IPS-NIHi7 (cell line): ENCODE measurements at regions not wholly inside any gene's neighbourhood (a gene's known extent, or its start where the extent isn't known, plus 50 kb on each side); places are given as distances from the start of the nearest gene placed in this dataset.

Experiments used
- DNase-seq: peaks from one replicate; pipeline ENCODE4 v3.0.0; 2012; ENCODE audit warnings: mixed read lengths; ENCODE audit errors: extremely low spot score

DNA sequence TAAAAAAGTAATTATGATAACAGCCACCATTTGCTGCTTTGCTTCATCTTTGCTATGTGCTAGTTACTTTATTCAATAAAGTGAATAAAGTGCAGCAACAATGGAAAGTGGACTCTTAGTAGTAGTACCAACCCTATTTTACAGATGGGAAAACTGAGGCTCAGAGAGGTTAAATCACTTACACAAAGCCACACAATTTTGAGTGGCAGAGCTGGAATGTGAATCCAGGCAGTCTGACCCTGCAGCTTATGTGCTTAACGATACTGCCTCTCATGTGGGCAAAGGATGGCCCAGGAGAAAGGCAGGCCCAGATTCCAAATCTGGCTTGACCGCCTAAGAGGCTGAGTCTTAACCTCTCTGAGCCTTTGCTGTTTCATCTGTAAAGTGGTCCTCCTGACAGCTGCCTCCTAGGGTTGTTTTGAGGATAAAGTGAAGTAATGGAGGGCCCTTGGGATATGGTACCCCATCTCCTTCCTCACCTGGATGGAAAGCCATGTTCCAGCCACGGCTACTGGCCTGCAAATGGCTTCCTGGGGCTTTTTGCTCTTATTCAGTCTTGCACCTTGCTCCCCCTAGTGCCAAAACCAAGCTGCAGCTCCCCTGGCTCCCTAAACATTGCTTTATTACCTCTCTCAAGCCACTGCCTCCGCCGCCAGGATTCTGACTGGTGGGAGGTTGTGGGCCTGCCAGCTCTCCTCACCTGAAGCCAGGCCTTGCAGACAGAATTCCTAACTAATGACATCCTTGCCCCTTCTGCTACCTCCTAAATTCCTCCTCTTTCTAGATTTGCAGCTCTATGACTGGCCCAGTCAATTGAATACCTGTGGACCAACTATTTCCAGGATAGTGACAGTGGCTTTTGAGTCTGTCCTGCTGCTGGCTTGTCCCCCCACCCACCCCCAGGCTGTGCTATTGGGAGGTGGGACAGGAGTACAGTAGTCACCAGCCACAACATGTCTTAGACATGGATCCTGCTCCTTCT, 283.3 kb upstream of the PWP1 start:
- DNase-seq, result peak; percentile 82

DNA sequence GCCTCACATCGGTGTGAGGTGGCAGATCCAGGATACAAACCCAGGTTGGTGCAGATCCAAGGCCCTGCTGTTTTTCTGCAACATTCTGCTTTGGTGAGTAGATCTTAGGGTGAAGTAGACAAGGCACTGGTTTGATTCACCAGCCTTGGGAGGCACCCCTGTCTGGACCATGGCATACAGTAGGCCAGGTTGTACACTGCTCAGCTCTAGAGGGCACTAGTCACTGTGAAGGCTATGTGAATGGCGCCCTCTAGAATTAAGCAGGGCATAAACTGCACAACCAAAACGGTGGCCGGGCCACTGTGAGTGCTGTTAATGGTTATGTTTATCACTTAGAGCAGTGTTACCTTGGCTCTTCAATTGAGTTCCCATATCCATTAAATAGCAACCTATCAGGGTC, 280.6 kb upstream of the PWP1 start:
- peak; percentile 66 for DNase-seq

DNA sequence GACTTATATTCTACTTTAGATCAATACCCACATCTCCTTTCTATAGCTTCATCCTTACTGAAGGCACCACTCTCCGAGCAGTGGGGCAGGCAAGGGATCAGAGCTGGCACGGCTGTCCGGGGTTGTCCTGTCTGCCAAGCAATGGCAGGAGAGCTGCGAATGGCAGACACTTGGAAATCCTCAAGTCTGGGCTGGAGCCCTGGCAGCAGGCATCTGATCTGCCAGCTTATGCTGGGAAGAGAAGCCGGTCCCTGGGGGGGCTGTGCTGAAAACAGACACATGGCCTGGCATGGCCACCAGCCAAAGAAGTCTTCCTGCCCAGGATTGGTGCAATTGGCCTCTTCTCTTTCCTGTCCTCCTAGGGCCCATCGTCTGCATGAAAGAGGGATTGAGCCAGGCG, 280.2 kb upstream of the PWP1 start:
- no peak for DNase-seq

DNA sequence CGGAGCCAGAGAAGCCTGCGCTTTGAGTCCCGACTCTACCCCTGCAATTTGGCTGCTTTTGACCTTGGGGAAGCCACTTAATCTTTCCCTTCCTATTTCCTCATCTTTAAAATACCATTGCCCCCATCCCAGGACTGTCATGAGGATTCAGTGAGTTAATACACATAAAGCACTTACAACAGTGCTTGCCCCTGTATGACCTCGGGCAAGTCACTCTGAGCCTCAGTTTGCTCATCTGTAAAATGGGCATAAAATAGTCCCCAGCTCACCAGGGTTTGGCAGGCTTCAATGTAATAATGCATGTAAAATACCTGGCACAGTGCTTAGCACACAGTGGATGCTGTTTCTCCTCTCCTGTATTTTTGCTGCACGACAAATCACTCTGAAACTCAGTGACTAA, 278.7 kb upstream of the PWP1 start:
- DNase-seq, result no peak

DNA sequence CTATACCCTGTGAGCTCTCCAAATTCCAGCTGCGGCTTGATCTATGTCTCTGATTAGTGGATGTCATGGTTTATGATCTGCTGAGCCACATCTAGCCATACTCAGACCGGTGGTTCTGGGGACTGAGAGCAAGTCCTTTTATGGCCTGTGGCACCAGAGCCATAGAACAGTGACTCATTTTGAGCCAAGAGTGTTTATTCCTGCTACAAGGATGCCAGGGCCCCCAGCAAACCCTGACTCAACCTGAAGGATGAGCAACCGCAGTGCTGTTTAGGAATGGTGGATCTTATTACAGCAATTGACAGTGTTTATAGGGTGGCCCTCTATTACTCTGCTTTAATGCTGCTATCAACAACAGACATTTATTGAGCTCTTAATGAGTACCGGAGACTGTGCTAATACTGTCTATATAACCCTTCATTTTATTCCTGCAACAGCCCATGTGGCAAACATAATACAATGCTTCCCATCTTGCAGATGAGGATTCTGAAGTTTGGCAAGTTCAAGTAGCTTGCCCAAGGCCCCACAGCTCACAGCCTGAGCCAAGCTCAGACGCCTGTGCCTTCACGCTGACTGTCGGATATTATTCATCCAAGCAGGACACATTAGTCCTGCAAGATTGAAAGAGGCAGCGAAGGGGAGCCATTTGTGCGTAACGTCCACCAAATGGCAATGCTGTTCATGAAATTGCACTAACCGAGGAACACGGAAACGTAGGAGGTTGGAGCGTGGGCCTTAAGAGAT, 273.6 kb upstream of the PWP1 start:
- no peak for DNase-seq

DNA sequence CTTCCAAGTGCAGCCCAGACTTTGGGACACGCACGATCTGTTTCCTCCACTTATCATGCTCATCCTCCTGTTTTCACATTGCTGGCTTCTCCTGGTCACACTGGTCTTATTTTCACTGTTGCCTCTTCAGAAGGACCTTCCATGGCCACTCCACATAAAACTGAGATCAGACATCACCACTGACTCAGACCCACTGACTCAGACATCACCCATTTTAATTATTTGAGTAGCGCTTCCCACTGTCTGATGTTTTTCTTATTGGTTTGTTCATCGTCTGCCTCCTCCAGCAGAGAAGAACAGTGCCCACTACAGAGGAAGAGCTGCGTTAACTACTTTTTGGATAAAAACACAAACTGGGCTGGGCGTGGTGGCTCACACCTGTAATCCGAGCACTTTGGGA, 270.5 kb upstream of the PWP1 start:
- no peak for DNase-seq

DNA sequence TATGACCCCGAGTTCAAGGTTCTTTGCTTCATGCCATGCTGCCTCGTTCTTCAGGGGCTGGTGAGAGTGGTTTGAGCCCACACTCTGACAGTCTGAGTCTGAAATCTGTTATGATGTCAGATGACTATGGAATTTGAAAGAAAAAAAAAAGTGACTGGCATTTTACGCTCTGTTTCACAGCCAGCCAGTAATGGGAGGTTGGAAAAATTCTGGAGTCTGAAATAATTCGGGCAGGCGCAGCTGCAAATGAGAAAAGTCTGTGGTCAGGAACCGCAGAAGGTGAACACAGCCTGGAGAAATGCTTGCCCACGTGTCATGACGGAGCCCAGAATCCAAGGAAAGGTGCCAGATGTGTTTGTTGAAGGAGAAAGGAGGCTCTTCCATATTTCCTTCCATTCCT, 269.8 kb upstream of the PWP1 start:
- no peak for DNase-seq

DNA sequence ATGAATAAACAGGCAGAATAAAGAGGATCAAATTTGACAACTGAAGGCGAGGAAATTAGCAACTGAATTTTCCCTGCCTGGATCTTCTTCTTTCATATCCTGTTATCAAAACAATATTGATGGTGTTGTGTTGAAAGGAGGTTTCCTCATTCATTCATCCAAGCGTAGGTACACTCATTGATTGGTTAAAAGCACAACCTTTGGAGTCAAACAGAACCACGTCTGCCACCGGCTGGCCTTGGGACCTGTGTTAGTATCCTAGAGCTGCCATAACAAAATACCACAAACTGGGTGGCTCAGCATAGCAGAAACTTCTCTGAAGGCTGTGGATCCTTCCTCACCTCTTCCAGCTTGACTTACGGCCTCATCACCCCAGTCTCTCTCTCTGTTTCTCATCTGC, 268.6 kb upstream of the PWP1 start:
- no peak for DNase-seq

DNA sequence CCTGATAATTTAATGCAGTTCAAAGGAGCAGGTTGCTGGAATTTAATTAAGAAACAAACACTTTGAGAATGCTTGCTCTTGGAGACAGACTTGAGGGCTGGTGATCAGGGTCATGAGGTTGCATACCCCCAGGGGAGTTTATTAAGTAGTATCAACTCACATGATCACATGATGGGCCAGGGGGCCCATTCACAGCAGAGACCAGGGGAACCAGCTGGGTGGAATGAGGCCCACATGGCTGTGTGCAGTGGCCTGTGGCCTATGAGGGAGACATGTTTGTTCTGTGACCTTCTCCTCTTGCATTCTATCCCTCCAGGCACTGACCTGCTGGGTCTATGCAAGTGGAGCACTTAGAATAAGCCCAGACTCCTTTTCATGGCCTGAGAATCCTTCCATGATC, 266.6 kb upstream of the PWP1 start:
- no peak for DNase-seq

DNA sequence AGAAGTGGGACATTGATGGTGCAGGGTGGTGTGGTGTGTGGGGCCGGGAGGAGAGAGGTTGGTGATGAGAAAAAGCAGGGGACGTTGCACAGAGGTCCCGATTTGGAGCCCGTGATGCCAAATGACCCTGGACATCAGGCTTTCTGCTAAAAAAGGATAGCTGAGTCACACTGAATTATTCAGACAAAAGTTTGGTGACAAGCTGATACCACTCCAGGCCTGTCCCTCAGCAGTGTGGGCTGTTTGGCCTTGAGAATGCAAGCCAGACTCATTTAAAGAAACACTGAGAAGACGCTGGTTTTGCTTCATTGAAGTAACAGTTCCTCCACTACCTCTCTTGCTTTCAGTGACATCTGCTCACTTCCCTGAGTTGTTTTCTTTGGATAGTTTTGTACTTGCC, 262.1 kb upstream of the PWP1 start:
- DNase-seq, result no peak

DNA sequence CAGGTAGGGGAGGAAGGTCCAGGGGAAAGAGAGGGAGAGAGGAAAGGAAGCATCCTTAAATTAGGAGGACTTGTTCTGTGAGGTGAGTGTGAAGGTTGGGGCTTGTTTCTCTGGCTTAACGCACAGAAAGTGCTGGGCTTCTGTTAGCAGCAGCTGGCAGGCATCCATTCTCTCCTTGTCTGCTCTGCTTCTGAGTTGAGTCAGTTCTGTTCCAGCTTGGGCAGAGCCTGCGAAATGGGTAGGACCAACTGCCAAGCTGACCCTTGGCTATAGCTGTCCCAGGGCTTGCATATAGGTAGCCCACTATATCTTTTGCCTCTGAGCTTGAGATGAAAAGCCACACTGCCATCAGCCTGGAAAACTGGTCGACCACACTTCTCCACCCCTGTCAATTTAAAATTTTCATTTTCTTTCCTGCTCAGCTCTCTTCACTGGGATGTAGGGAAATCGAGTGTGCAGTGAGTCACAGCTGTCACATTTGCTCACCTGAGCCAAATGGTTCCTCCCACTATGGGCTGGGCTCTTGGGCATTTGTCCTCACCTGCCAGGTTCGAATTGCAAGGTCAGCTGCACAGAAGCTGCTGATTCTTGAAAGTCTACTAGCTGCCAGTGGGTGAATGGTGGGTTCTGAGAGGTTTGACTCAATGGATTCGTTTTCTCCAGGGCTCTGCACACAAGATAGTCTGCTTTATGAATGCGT, 256.4 kb upstream of the PWP1 start:
- DNase-seq, result no peak

DNA sequence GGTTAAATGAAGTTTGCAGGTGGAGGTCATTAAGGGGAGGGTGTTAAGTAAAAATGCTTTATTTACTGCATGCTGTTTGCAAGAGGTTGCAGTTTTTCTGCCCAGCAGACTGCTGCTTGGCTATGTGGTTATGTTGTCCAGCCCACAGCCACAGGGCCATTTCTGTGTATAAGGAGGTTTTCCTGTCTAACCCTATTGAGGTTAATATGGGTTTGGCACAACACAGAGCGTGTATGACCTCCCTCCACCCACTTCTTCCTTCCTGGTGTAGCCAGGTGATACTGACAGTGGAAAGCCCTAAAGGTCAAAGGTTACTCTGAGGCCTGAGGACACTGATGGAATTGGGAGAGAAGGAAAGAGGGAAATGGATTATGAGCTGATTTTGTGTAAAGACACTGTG, 253.7 kb upstream of the PWP1 start:
- no peak for DNase-seq

DNA sequence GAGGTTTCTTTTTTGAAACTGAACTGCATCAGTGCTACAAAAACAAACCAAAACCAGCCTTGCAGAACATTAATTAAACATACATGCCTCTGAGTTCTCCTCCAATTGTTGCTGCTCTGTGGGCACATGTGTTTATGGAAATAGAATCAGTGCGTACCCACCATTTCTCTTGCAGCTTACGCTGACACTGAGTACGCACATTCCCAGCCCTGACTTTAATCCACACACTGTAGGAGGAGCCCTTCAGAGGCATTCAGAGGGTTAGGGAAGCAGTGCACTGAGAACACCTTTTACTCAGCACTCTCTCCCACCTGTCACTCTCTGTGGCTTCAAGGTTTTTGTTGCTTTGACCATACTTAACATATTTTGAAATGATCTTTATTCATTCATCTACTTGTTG, 250.5 kb upstream of the PWP1 start:
- DNase-seq, result no peak

DNA sequence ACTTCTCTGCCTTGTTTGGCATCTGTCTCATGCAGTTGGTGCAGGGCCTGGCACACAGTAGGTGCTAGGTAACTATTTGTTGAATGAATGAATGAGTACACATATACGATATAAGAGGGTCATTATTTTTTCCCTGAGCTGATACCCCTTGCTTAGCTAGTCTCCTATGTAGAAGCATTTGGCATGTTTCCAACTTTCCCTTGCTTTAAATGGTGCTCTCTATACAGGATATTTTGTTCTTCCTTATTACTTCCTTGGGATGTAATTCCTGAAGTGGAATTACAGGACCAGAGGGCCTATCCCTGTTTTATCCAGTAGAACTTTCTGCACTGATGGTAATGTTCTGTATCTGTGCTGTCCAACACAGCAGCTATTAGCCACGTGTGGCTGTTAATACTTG, 250.1 kb upstream of the PWP1 start:
- DNase-seq, result no peak

DNA sequence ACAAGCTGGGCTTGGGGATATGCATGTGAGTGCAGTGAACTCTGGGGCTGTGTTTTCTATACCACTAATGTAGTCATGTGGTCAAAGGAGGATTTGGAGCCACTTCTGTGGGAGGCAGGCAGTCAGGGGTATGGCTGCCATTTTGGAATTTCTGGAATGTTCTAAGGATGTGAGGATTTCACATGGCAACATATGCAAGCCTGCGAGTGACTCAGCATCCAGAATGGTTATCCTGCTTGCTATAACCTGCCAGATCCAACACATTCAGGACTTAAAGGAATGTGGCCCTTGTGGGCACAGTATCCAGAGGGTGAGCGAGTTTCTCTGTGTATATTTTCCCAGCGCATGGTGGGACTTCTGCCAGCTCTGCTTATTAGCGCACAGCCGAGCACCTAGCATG, 249.2 kb upstream of the PWP1 start:
- peak; percentile 55 for DNase-seq

DNA sequence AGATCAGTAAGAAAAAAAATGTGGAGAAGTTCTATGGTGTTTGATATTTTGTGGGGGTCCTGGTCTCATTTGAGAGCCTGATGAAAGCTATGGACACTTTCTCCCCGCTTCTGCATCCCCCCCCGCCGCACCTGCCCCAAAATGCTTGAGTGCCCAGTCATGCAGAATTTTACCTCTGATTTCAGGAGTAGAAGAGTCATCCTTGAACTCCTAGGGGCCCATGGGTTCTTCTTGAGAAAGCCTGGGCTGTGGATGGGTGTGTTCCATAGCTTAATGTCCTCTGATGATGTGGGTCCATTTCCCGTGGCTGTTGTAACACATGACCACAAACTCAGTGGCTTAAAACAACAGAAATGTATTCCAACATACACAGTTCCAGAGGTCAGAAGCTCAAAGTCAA, 248.8 kb upstream of the PWP1 start:
- no peak for DNase-seq

DNA sequence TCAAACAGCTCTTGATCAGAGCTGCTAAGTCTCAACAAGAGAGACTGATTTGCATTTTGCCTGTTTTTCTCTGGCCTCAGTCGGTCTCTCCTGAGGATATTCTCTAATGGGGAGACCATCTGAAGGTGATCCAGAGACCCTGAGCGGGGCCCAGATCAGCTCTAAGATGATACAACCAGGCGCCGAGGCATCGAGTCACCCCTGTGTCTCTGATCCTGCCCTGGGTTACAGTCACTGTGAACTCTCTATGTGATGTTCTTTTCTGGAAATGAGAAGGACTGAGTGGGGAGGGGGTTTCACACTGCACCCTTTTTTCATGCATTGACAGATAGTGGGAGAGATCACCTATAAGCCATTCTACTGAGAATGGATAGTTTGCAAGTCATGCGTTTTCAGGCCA, 247.6 kb upstream of the PWP1 start:
- no peak for DNase-seq

DNA sequence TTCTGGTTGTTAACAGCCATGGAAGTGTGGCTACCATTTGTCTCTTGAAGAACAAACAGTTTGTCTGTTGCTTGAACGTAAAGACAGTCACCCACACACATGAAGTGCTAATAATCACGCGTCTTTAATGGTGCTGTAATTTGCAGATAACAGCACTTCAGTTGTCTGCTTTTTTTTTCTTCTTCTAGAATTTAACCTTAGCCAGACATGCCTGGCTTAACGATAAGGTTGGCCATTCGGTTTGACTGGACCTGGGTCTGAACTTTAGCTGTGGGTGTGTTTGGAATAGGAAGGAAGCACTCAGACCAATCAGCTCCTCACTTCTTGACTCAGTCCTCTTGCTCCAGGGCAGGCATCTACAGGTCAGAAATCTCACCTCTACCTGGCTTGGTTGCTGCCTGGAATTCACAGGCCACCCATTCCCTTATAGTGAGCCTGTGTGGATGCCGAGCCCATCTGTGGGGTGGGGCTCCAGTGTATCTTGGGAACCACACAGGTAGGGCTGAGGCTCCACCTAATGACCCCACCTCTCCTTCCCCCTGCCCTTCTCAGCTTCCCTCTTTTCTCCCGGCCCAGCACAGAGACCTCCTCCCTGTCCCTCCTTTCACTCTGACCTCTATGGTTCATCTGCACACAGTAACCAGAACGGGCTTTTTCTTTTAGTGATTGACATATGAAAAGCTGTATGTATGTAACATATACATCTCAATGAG, 246.4 kb upstream of the PWP1 start:
- no peak for DNase-seq

DNA sequence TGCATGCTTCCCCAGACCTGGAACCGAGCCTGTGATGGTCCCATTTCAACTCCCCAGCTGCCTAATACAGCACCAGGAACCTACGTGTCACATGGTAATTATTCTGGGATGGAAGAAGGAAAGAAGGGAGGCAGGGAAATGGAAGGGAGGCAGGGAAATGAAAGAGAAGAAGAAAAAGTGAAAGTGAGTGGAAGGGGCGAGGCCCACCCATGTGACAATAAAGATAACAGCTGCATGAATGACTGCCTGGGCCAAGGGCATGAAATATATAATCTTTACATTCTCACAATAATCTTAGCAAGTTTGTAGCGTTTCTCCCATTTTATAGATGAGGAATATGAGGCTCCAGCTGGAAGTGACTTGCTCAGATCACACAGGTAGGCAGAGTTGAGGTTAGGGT, 245.0 kb upstream of the PWP1 start:
- no peak for DNase-seq

DNA sequence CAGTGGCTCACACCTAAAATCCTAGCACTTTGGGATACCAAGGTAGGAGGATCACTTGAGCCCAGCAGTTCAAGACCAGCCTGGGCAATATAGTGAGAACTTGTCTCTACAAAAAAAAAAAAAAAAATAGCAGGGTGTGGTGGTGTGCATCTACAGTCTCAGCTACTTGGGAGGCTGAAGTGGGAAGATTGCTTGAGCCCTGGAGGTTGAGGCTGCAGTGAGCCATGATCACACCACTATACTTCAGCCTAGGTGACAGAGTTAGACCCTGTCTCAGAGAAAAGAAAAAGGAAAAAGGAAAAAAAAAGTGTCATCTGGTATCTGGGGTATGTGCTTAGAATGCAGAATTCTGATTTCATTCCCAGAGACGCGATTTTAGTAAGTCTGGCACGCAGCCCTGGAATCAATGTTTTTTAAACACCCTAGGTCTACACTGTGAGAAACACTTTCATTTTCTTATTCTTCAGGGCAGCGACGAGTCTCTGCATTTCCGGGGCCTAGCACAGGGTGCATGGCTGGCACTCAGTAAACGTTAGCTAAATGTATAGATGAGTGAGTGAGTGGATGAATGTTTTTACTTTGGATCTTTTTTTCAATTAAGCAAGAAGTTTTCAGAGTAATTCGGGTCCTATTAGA, 243.8 kb upstream of the PWP1 start:
- no peak for DNase-seq

DNA sequence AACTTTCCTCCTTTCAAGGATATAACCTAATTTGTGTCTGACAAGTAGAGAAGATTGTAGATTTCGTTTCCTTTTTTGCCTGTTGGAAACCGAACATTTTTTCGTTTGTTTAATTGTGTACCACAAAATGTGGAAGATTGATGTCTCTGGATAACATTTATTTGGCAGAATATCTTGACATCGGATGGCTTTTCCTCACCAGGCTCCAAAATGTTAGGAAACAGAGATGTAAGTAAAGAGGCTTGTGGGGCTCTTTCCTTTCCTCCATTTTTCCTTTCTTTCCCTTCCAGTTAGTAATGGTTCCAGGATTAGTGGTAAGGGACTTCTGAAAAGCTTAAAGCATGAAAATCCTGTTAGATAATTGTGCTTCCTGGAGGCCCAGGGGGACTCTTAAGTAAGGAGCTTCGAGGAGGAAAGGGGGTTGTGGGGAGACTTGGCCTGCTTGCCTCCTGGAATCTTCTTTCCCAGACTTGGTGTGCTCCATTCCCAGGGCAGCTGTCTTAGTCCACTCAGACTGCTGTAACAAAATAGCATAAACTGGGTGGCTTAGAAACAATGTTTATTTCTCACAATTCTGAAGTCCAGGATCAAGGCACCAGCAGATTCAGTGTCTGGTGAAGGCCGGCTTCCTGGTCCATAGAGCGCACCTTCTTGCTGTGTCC, 243.1 kb upstream of the PWP1 start:
- no peak for DNase-seq
